LNCaP clone FGC (cell line): ENCODE measurements at regions not wholly inside any gene's neighbourhood (a gene's known extent, or its start where the extent isn't known, plus 50 kb on each side); places are given as distances from the start of the nearest gene placed in this dataset.

ENCODE experiments used
- DNase-seq: peaks from one replicate; pipeline ENCODE4 v3.0.0-alpha.2; 2011; ENCODE audit warnings: low read depth
- H3K4me3 ChIP-seq: 2 replicates; pipeline ENCODE4 v1.5.1; 2011; ENCODE audit warnings: mild to moderate bottlenecking, low read depth, low read length, control low read depth
- TF ChIP-seq, protein P1 (sequence below): IDR thresholded peaks from 2 replicates; pipeline ENCODE4 v1.5.1; 2012; ENCODE audit warnings: mild to moderate bottlenecking; ENCODE audit not compliant: control insufficient read depth, insufficient read depth; ENCODE audit errors: extremely low read depth

DNA sequence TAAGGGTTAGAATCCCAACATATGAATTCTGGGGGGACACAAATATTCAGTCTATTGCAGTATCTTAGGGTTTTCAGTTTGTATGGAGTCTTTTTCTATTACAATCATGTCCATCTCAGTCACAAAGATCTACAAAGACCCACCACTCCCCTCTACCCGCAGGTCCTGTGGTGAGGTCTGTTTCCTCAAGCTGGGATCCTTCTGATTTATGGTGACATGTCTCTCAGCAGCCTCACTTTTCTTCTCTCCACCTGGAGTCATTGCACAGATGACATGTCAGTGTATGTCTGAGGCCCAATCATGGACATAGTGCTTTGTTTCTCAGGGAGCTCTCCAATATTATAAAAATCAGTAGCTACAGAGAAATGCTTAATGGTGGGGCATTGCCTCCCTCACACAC is 113.4 kb upstream of the RAB27B start:
- TF ChIP-seq, protein P1, sequence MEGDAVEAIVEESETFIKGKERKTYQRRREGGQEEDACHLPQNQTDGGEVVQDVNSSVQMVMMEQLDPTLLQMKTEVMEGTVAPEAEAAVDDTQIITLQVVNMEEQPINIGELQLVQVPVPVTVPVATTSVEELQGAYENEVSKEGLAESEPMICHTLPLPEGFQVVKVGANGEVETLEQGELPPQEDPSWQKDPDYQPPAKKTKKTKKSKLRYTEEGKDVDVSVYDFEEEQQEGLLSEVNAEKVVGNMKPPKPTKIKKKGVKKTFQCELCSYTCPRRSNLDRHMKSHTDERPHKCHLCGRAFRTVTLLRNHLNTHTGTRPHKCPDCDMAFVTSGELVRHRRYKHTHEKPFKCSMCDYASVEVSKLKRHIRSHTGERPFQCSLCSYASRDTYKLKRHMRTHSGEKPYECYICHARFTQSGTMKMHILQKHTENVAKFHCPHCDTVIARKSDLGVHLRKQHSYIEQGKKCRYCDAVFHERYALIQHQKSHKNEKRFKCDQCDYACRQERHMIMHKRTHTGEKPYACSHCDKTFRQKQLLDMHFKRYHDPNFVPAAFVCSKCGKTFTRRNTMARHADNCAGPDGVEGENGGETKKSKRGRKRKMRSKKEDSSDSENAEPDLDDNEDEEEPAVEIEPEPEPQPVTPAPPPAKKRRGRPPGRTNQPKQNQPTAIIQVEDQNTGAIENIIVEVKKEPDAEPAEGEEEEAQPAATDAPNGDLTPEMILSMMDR = no peak
- no peak overlapping the region for H3K4me3 ChIP-seq
- no peak for DNase-seq

DNA sequence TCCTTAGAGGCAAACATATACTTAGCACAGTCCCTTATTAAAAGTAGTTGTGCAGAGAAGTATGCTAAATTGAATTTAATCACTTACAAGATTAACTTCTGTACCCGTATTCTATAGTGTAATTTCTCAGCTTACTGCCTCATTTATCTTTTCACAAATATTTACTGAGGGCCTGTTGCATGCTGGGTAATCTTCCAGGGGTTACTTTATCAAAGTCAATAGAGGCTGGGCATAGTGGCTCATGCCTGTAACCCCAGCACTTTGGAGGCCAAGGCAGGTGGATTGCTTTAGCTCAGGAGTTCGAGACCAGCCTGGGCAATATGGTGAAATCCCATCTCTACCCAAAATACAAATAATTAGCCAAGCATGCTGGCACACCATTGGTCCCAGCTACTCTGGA is 111.7 kb upstream of the RAB27B start:
- DNase-seq = no peak
- H3K4me3 ChIP-seq = no peak overlapping the region
- TF ChIP-seq, protein P1 = no peak

DNA sequence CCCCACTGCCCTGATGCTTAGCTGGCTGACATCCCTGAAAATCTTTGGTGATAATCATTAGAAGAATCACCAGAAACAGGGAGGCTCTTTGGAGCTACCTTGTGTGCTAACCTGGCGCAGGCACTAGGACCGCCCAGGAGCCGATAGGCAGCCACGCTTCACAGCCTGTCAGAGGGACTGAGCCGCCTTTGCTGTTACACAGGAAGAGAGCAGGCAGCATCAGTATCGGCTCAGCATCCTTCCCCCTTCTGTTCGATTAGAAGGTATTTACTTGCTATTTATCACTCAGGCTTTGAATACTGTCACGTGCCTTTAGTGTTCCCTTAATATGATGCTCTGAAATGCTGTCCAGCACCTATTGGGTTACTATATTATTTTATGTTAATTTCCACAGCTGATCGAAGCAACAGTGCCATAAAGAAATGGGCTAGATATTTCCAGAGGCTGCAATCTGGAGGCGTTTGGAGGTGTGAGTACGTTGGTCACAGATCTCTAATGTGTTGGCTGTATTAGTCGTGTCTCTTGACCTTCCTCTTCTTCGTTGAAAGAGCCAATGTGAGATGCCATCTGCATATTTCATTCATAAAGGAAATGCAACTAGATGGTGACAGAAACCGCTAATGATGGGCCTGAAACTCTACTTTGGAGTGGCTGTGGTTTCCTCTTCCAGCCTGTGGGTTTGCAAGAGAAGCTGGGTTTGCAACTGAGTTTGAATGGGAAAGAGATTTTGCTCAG is 110.4 kb upstream of the RAB27B start:
- TF ChIP-seq, protein P1 = no peak
- H3K4me3 ChIP-seq = no peak overlapping the region
- DNase-seq = no peak

DNA sequence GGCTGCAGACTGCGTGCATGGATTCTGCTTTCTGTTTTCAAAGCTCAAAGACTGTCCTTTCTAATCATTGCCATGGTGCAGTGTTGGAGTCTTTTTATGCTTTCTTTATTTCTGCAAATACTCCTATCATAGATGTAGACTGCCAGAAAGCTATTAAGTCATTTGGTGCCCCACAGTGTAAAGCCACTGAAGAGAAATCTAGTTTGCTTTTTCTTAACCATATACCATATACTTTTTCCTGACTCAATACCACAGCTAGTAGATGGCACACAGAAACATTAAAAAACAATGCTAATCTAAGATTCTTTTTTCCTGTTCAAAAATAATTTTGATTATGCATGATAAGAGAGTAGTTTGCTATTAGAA is 109.9 kb upstream of the RAB27B start:
- no peak overlapping the region for H3K4me3 ChIP-seq
- TF ChIP-seq, protein P1 = no peak
- DNase-seq = no peak

DNA sequence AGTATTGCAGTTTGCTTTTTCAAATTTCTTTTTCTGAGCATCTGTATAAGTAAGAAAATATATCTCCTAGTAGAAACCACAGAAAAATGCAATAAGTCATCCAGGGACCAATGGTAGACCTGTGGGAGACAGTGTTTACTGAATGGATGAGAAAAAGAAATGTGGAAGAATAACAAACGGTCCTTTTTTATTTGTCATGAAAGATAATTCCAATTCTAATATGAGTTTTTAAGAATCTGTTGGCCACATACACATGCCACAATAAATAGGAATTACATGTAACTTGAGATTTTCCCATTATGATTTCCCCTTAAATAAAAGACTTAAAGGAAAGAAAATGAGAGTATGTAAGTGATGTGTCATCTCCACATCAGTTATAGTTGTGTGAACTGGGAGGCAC is 107.7 kb upstream of the RAB27B start:
- TF ChIP-seq, protein P1 = no peak
- no peak for DNase-seq

DNA sequence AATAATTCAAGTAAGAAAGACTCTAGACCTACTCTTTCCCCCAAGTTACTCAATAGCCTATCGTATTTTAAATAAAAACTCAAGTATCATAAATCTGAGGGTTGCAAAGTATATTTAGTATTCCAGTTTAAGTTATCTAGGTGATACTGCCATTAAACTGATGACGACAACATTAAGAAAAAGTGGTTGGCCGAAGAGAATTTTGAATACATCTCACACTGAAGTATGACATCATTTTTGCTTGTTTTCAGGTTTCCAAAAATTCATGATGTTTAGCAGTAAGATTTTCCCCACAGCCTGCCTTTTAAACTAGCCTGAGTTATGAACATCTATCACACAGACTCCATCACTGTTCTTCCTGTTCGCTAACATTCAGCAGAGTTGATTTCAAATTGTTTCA is 102.1 kb upstream of the RAB27B start:
- no peak for DNase-seq
- TF ChIP-seq, protein P1 = no peak
- no peak overlapping the region for H3K4me3 ChIP-seq

More for the DNA sequence above, 107.7 kb upstream of the RAB27B start:
- no peak overlapping the region for H3K4me3 ChIP-seq

DNA sequence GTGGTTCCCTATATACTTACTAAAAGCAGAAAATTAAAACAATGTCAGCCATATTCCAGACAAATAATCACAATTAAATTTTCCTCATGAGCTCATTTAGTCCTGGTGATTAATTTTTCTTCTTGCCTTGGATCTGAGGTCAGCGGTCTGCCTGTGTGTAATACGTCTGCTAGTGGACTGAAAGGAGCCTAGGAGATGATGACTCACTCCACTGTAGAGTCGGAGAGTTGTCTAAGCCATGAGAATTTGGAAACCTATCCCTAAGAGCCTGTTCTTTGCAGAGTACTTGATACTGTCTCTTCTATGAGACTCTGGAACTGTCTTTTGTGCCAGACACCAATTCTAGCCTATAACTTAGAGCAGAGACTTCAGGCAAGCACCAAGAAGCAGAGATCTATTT is 94.2 kb upstream of the RAB27B start:
- H3K4me3 ChIP-seq = no peak overlapping the region
- no peak for DNase-seq
- TF ChIP-seq, protein P1 = no peak
